ENCODE measurements at regions not wholly inside any gene's neighbourhood (a gene's known extent, or its start where the extent isn't known, plus 50 kb on each side); places are given as distances from the start of the nearest gene placed in this dataset.
A peak's percentile ranks its signal among the peaks of the same experiment; 100 is the strongest.

- Histone ChIP-seq H3K36me3 (no peaks in the 10 kb centered on the region), H3K4me2 (no peak overlapping the region), H3F3A (ENCODE audit: low read depth) (no peaks in the 10 kb centered on the region), H3K79me2 (ENCODE audit: low read depth) (no peaks in the 10 kb centered on the region), H4K20me1 (ENCODE audit: low read depth) (no peaks in the 10 kb centered on the region), H3K27me3 (no peaks in the 10 kb centered on the region), H2AFZ (replicated peaks) (no peak overlapping the region), H3K9me3 (ENCODE audit: low read depth) (no peaks in the 10 kb centered on the region), H3K4me3 (no peak overlapping the region), H3K27ac (no peak overlapping the region), H3K4me1 (peaks cover 16% of the 10 kb centered on the region), H3K9ac (no peak overlapping the region)
- TF ChIP-seq EZH2 (IDR thresholded peaks at IDR 0.05) (no peak), EZH2phosphoT487 (IDR thresholded peaks at IDR 0.05) (no peak)
- TF ChIP-seq, protein P1, sequence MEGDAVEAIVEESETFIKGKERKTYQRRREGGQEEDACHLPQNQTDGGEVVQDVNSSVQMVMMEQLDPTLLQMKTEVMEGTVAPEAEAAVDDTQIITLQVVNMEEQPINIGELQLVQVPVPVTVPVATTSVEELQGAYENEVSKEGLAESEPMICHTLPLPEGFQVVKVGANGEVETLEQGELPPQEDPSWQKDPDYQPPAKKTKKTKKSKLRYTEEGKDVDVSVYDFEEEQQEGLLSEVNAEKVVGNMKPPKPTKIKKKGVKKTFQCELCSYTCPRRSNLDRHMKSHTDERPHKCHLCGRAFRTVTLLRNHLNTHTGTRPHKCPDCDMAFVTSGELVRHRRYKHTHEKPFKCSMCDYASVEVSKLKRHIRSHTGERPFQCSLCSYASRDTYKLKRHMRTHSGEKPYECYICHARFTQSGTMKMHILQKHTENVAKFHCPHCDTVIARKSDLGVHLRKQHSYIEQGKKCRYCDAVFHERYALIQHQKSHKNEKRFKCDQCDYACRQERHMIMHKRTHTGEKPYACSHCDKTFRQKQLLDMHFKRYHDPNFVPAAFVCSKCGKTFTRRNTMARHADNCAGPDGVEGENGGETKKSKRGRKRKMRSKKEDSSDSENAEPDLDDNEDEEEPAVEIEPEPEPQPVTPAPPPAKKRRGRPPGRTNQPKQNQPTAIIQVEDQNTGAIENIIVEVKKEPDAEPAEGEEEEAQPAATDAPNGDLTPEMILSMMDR (IDR thresholded peaks at IDR 0.05) = no peak
- no peak for DNase-seq (ENCODE audit: low spot score)
- Mint-ChIP-seq H3K9me3 (no peaks in the 10 kb centered on the region), H3K36me3 (no peaks in the 10 kb centered on the region), H3K27ac (no peak overlapping the region), H3K4me1 (peaks cover 3% of the 10 kb centered on the region), H3K4me3 (no peak overlapping the region), H3K27me3 (ENCODE audit: insufficient read depth, low read depth) (no peaks in the 10 kb centered on the region)
Measured at GRCh38 chr3:73855813-73856212, 231.1 kb upstream of the PDZRN3 start.

GRCh38 chr3:73848173-73848906, 223.6 kb upstream of the PDZRN3 start:
- Mint-ChIP-seq H3K4me3 (no peak overlapping the region), H3K4me1 (peaks cover 5% of the 10 kb centered on the region), H3K27me3 (ENCODE audit: insufficient read depth, low read depth) (peaks cover 2% of the 10 kb centered on the region), H3K36me3 (no peaks in the 10 kb centered on the region), H3K27ac (no peak overlapping the region), H3K9me3 (peaks cover 4% of the 10 kb centered on the region)
- Histone ChIP-seq H3K4me1 (peaks cover 6% of the 10 kb centered on the region), H4K20me1 (ENCODE audit: low read depth) (no peaks in the 10 kb centered on the region), H2AFZ (replicated peaks) (no peak overlapping the region), H3K36me3 (no peaks in the 10 kb centered on the region), H3K4me2 (no peak overlapping the region), H3K79me2 (ENCODE audit: low read depth) (no peaks in the 10 kb centered on the region), H3K4me3 (no peak overlapping the region), H3K9ac (no peak overlapping the region), H3K27ac (no peak overlapping the region), H3K9me3 (ENCODE audit: low read depth) (no peaks in the 10 kb centered on the region), H3K27me3 (no peaks in the 10 kb centered on the region), H3F3A (ENCODE audit: low read depth) (peaks cover 11% of the 10 kb centered on the region)
- peak; percentile 51 for DNase-seq (ENCODE audit: low spot score)
- TF ChIP-seq, protein P1 (IDR thresholded peaks at IDR 0.05) = peak; percentile 78
- no peak for TF ChIP-seq EZH2phosphoT487 (IDR thresholded peaks at IDR 0.05)

- Mint-ChIP-seq H3K27ac (no peak overlapping the region), H3K9me3 (peaks cover 4% of the 10 kb centered on the region), H3K4me3 (no peak overlapping the region), H3K36me3 (no peaks in the 10 kb centered on the region), H3K4me1 (peaks cover 5% of the 10 kb centered on the region), H3K27me3 (ENCODE audit: insufficient read depth, low read depth) (peaks cover 2% of the 10 kb centered on the region)
- DNase-seq (ENCODE audit: low spot score) = peak; percentile 30
- Histone ChIP-seq H3K9ac (no peak overlapping the region), H3K4me1 (peaks cover 6% of the 10 kb centered on the region), H3K27ac (no peak overlapping the region), H3K27me3 (no peaks in the 10 kb centered on the region), H3F3A (ENCODE audit: low read depth) (peaks cover 11% of the 10 kb centered on the region), H3K79me2 (ENCODE audit: low read depth) (no peaks in the 10 kb centered on the region), H3K4me2 (no peak overlapping the region), H3K9me3 (ENCODE audit: low read depth) (no peaks in the 10 kb centered on the region), H2AFZ (replicated peaks) (no peak overlapping the region), H4K20me1 (ENCODE audit: low read depth) (no peaks in the 10 kb centered on the region), H3K36me3 (no peaks in the 10 kb centered on the region), H3K4me3 (no peak overlapping the region)
- TF ChIP-seq EZH2phosphoT487 (IDR thresholded peaks at IDR 0.05) = peak; percentile 59
- TF ChIP-seq EZH2 (IDR thresholded peaks at IDR 0.05) = no peak
Measured at GRCh38 chr3:73846951-73847350, 222.2 kb upstream of the PDZRN3 start.

DNA sequence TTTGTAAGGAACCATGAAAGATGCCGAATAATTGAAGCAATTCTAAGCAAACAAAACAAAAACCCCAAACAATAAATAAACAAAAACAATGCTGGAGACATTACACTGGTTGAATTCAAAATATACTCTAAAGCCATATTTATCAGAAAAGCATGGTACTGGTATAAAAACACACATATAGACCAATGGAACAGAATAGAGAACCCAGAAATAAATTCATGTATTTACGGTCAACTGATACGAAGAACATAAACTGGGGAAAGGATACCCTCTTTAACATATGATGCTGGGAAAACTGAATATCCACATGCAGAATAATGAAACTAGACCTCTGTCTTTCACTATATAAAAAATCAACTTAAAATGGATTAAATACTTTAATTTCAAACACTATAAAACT, 214.3 kb upstream of the PDZRN3 start:
- no peak overlapping the region for H2AFZ ChIP-seq (replicated peaks)
- Mint-ChIP-seq H3K36me3 (peaks cover 2% of the 10 kb centered on the region), H3K4me1 (no peaks in the 10 kb centered on the region), H3K9me3 (peaks cover 25% of the 10 kb centered on the region), H3K4me3 (no peak overlapping the region), H3K27me3 (ENCODE audit: insufficient read depth, low read depth) (no peaks in the 10 kb centered on the region), H3K27ac (no peak overlapping the region)
- H3K9ac ChIP-seq = no peak overlapping the region
- peaks cover 5% of the 10 kb centered on the region for H3K9me3 ChIP-seq (ENCODE audit: low read depth)
- no peaks in the 10 kb centered on the region for H4K20me1 ChIP-seq (ENCODE audit: low read depth)
- H3K79me2 ChIP-seq (ENCODE audit: low read depth) = no peaks in the 10 kb centered on the region
- no peaks in the 10 kb centered on the region for H3F3A ChIP-seq (ENCODE audit: low read depth)
- no peak overlapping the region for H3K27ac ChIP-seq
- H3K4me3 ChIP-seq = no peak overlapping the region
- no peak for DNase-seq (ENCODE audit: low spot score)
- peaks cover 4% of the 10 kb centered on the region for H3K36me3 ChIP-seq
- no peaks in the 10 kb centered on the region for H3K4me1 ChIP-seq
- no peaks in the 10 kb centered on the region for H3K27me3 ChIP-seq
- no peak overlapping the region for H3K4me2 ChIP-seq
- TF ChIP-seq, protein P1 (IDR thresholded peaks at IDR 0.05) = no peak
- TF ChIP-seq EZH2phosphoT487 (IDR thresholded peaks at IDR 0.05) (no peak), EZH2 (IDR thresholded peaks at IDR 0.05) (no peak)

Measured in neural progenitor cell (in vitro differentiated cells).